HG03439 (cell line): ENCODE measurements at regions not wholly inside any gene's neighbourhood (a gene's known extent, or its start where the extent isn't known, plus 50 kb on each side); places are given as distances from the start of the nearest gene placed in this dataset.

Experiments
- ATAC-seq: cut with Tn5 transposase; IDR thresholded peaks from one replicate; pipeline ENCODE4 v1.9.1; 2021; ENCODE audit warnings: mild to moderate bottlenecking, moderate library complexity; ENCODE audit not compliant: unreplicated experiment

DNA sequence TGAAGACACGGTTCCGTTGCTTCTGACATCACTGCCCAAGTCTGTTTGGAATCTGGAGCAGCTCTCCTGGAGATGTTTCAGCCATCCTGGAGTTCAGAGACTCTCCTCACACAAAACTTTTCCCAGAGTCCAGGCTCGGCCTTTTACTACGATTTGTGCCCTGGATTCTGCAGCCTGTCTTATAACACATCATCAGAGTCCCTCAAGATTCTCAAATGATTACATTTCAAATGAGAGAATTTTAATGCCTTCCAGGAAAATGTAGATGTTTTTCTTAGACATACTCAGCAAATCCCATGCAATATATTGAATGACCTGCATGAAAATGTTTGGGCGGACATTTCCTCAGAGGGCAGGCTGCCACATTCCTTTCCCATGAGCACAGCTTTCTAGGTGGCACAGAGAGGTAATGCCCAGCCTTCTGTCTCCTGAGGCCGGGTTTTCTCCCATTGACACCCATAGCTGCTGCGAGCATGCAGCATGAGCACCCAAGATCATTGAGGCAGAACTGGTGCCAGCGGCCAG lies 129.1 kb downstream of the SNX19 start:
- no peak for ATAC-seq

DNA sequence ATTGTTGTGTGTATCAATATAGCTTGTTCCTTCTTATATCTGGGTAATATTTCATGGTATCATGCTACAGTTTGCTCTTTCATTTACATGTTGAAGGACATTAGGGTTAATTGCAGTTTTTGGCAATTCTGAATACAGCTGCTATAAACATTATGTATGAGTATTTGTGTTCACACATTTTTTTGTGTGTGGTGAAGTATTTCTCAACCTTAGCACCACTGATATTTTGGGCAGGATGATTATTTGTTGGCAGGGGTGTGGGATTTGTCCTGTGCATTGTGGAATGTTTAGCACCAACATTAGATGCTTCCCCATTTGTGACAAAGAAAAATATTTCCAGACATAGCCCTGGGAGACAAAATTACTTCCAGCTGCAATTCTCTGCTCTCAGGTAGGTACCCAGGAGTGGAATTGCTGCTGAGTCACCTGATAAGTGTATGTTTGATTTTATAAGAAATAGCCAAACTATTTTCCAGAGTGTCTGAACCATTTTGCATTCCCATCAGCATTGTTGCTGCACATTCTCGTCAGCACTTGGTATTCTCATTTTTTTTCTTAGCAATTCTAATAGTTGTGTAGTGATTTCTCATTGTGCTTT lies 128.2 kb downstream of the SNX19 start:
- no peak for ATAC-seq

DNA sequence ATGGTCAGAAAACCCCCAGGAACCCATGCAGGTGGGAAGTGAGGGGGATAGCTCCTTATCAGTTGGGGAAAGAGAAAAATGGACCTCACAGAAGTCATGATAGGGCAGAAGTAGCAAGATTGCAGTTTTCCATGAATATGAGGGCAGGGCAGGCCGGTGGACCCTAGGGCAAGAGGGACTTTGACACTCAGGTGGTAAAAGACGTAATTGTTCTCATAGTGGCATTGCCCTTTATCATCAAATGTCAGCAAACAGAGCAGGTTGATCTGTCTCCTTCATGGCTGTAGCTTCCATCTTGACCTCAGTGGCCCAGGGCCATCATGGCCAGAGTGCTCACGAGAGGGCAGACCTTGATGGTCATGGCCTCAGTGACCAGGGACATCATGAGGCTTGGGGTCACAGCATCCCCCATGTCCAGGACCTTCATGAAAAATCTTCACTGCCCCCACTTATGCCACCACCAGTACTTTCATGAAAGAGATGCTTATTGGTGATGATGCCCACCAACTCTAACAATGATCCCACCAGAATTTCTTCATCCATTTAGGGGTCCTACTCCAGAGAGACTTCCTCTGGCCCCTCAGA lies 127.1 kb downstream of the SNX19 start:
- no peak for ATAC-seq

DNA sequence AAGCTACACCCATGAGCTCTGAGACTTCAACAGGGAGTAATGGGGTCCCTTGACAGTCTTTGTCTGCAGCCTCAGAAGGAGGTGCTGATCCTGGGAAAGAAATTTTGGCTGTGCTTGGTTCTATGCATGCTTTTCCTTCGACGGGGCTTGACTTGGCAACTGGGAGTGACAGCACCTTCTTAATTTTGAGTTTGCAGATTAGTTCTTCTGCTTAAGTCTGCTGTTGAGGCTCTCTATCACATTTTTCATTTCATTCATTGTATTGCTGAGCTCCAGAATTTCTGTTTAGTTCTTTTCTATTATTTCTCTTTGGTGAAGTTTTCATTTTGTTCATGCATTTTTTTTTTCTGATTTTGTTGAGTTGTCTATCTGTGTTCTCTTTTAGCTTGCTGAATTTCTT lies 125.6 kb downstream of the SNX19 start:
- no peak for ATAC-seq

DNA sequence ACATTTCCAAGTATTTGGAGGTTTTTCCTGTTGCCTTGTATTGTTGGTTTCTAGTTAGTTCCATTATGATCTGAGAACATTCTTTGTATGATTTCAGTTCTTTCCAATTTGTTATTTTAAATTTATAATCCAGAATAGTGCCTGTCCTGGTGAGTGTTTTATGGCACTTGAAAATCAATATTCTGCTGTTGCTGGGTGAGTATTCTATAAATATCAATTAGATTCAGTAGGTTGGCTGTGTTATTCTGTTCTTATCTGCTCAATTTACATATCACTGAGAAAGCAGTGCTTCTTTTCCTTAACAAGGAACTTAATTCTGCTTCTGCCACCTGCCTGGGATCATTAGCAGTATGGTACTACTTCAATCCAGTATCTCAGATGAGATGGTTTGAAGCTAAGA lies 123.5 kb downstream of the SNX19 start:
- no peak for ATAC-seq

DNA sequence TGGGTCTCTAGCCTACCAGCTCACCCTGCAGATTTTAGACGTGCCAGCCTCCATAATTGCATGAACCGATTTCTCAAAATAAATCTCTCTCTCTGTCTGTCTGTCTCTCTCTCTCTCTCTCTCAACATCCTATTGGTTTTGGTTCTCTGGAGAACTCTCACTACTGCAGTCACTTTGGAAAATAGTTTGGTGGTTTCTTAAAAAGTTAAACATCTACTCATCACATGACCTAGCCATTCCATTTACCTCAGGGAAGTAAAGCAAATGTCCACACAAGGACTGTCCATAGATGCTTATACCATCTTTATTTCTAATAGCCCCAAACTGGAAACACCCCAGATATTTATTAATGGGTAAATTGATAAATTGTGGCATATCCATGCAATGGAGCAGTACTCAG lies 119.5 kb downstream of the SNX19 start:
- no peak for ATAC-seq

DNA sequence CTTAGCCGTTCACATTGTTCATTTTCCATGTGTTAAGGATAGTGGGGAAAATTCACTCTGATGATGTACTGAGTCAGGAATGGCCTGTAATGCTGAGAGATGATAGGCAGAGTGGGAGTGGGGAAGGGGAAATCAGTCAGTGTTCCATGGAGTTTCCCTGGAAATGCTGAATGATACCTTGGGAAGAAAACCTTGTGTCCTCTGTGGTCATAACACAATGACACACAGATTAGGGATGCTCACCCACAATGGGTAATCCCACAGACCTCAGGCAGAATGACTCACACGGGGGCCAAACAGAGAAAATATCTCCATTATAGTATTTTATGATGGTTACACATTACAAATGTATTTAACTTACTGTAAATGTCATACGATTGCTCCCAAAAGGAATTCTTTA lies 118.0 kb downstream of the SNX19 start:
- ATAC-seq, result no peak

DNA sequence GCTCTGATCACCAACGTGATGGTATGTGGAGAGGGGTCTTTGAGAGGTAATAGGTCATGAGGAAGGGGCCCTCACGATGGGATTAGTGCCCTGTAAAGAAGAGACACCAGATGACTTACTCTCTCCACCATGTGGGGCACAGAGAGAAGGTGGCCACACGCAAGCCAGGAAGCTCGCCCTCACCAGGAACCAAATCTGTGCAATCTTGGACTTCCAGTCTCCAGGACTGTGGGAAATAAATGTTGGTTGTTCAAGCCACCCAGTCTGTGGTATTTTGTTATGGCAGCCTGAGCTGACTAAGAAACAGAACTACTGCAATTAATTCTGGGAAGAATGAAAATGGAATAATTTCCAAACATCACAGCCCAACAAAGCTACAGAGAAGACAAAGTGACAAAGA lies 117.5 kb downstream of the SNX19 start:
- ATAC-seq, result no peak

DNA sequence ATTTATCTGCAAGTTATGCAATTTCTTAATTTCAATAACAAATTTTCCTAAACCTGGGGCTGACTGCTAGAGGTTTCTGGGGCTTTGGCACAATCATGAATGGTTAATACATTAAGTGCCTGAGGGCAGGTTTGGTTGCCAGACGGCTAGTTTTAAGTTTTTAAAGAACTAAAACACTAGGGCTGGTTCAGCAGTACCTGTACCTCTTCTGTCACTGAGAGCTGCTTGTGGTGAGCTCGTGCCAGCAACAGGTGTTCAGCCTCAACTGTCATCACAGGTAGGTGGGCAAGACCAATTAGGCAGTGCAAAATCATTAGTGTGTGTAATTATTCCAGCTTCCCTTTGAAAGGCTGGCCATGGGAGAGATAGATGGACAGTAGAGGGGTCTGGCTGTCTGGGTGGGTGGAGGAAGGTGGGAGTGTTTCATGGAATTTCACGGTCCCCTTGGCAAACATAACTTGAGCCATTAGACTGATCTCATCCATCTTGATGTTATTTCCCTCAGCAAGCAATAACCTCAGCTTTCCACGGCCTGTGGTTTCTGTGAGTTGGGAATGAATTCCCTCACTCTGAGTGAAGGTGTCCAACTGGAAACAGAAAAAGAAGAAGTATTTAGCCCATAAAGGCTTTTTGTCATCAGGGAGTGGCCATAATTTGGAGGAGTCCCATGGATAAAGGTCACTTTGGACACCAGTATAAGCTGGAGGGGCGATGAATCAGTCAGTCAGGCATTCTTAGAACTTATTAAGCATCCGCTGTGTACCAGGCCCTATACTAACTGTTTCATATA lies 114.8 kb downstream of the SNX19 start:
- no peak for ATAC-seq

DNA sequence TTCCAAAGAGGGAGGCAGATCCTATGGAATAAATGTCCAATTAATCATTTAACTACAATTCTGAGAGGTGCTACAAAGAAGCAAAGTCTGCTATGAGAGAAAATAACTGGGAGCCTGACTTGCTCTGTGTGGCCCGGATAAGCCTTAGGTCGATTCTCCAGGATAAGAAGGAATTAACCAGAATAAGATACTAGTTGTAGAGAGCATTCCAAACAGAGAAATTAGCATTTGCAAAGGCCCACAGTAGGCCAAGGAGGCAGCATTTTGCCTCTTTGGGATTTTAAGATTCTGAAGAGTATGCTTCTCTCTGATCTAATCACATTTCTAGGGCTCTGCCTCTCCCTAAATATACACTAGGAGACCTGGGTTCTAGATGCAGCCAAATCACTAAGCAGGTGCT lies 113.7 kb downstream of the SNX19 start:
- no peak for ATAC-seq

DNA sequence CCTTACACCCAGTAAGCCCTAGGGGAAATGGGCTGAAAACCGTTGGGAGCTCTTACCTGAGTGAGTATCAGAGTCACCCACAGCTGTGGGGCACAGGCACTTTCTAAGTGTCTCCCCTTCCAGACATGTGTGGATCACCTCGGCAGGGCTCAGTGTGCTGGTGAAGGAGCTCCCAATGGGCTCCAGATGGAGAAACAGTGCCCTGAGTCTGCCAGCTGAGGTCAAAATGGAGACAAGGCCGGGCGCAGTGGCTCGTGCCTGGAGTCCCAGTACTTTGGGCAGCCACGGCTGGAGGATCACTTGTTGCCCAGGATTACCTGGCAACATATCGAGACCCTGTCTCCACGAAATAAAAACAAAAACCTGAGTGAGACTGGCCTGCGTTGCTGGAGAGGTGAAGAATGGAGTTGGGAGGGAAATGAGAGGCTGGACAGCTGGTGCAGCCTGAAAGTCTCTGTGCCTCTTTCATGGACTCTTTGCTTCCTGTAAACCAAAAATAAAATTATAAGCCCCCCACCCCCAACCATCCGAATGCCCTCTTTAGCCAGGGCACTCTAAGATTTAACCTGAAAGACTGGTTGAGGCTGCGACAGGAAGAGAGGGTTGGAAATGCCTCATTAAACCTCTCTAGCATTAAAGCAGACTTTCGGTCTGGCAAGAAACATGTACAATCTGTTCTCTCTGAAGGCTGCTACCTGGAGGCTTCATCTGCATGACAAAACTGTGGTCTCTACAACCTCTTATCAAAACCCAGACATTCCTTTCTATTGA lies 111.8 kb downstream of the SNX19 start:
- ATAC-seq, result no peak

DNA sequence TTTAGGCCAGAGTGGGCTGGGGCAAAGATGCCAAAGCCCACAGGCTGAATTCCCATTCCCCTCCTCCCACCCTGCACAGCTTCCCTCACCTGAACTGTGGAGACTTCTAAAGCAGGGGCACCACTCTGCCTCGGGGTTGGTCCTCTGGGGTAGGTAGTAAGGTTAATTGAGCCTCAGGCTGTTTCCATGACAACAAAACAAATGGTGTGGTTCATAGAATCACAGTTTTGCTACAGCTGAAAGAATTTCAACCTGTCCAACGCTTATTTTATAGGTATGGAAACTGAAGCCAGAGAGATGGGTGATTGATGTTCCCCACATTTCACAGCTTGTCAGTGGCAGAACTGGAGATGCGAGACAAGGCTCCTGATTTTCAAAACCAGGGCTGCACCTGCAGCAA lies 109.5 kb downstream of the SNX19 start:
- ATAC-seq, result no peak

DNA sequence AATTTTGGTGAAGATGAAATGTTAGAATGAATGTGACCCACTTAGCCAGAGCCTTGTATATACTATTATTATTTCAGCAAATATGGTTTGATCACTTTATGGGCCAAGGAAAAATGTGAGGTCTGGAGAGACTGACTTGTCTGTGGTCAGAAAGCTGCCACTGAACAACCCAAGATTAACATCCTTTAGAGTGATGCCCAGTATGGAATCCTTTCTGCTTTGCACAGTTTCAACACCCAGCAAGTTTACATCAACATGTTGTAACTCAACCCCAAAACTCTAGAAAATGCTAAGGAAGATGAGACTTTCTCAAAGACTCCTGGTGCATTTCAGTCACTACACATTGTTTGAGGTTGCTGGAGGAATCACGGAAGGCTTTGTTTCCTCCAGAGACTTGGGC lies 107.7 kb downstream of the SNX19 start:
- ATAC-seq, result no peak

DNA sequence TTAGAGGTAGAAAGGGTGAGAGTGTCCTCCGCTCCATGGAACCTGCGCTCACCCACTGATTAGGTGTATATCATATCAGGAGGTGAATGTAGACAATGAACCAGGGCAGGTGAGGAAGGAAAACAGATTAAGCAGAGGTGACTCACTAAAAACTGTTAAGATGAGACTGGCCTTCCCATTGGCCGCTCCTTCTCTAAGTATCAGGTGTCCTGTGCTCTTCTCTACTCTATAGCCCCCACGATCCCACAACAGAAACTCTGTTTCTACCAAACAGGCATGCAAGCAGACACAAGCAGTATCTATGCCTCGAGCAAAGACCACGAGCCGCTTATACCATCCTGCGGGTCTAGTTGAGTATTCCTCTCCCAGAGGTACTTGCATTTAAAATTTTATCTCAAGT lies 103.1 kb downstream of the SNX19 start:
- no peak for ATAC-seq

DNA sequence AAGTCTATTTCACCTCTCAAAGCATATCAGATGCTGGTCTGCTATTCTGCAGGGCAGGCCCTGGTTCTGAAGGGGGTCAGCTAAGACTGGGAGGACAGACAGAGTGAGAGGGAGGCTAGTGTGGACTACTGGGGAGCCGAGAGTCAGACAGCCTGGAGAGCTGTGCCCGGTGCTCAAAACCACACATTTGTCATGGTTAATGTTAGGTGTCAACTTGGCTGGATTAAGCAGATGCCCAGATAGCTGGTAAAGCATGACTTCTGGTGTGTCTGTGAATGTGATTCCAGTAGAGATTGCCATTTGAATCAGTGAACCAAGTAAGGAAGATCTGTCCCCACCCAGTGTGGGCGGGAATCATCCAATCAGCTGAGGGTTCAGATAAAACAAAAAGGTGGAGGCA lies 102.6 kb downstream of the SNX19 start:
- ATAC-seq, result no peak

DNA sequence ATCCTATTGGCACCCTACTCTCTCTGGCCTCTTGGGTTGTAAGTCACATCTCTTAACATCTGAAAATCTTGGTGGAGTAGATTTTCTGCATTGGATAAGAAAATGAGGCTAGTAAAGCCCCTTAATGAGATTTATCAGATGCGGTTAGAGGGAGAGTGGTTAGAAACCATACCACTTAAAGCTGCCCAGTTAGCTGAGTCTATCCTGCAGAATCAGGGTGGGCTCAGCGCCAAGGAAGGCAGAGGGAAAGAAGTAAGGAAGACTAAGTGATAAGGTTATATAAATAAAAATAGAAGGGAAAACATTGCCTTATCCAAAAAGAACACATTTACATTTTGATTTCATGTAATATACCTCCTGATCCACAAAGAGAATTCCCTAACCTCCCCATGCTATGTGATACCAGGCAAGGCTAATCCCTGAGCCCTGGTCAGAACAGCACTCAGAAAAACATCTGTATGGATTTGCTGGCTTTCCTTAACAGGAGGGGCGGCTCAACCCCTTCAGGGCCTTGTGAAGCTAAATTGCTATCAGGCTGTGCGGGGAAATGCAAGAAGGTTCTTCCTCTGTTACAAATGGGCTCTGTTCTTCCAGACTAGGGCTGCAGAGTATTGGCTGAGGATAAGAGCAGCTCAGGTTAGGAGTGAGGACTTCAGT lies 101.7 kb downstream of the SNX19 start:
- ATAC-seq, result no peak

DNA sequence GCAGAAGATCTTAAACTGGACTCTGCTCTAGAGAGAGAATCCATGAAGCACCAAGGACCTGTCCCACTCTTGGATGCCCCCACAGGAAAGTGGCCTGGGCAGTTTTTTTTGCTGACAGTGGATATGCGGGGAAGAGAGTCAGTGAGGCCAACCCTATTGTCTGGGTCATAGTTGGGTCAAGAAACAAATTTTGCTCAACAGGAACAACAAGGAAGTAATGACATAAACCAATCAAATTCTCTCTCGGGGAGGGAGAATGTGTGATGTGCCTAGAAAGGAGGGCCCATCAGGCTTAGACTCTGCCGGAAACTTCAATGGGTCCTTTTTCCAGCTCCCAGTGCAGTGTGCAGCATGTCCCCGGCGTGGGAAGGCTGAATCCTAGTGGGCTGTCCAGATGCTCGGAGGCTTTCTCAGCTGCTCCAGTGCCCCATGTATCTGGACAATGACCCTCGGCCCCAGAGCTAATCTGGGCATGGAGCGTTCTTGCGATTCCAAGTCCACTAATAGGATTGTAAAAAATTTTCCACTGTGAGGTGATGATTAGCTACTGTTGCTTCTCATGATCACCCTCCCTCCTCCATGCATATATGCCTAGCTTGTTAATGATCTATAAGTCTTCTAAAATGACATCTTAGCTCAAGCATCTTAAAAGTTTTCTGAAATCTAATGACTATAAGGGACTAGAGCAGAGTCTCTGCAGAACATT lies 101.0 kb downstream of the SNX19 start:
- no peak for ATAC-seq

DNA sequence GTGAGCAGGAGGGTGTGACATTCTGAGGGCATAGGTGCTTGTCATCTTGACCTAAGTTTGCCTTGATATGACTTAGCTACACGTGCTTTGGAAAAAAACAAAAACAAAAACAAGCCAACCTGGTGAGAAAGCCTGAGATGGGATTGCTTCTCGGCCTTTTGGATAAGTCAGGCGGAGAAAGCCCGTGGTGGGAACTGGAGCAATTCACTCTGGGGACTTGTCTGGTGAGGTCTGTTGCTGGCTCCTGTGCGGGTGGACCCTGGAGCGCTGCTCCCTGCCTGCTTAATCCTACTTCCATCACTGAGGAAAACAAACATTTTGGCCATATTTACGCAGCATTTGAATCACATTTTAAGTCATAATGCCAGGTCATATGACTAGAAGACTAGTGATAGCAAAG lies 100.3 kb downstream of the SNX19 start:
- no peak for ATAC-seq

DNA sequence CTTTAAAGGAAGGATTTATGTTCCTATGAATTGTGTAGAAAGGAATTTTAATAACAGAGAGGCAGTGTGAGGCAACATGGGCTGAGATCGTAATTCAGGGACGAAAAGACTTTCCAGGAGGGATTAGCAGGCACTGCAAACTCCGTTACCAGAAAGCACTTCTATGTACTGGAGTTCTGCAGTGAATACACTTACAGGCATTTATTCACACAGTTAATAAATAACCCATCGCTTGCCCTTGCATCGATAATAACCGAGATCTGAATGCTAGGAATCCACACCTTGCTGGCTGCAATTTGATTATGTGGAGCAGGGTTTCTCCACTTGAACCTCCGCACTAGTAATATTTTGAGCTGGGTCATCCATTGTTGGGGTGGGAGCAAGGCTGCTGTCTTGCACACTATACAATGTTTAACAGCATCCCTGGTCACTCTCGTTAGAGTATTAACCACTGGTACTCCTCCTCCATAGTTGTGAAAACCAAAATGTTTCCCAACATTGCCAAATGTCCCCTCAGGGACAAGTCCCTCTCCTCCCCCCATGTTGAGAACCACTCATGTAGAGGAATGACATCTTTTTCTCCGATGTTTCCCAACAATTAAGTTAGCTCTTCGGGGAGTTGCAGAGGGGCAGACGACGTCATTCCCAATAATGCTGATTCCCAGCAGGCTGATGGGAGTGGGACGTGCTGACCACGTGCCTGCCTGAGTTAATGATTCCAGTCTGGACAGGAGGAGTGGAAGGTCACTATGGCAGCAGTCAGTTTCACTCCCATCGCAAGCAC lies 99.5 kb downstream of the SNX19 start:
- no peak for ATAC-seq
